ENCODE measurements at regions not wholly inside any gene's neighbourhood (a gene's known extent, or its start where the extent isn't known, plus 50 kb on each side); places are given as distances from the start of the nearest gene placed in this dataset.

DNA sequence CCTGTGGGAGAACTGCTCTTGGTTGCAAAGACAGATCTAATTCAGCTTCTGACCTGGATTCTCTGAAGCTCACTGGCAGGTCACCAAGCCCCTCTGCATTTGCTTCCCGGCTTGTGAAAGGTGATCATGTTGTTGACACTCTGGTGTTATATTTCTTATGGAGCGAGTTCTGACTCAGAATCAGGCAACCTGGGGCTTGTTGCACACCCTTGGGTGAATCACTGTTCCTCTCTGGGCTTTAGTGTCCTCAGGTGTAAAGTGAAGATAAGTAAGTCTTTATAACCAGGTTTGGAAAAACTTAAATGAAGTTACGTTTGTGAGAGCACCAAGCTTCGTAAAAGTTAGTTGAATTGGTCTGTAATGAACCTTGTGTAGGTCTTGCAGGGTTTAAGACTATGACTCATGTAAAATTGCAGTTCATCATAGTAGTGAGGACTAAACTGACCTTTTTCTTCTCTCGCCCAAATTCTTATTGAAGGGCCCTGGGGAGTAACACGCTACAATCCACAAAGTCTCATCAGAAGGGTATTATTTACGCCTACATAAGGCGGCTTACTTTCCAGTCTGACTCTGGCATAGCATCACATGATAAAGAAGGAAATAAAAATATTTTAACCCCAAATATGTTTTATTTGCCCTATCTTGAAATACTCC lies 218.6 kb downstream of the TMEM38B start:
- DNase-seq (ENCODE audit: low read depth, low spot score): no peak

DNA sequence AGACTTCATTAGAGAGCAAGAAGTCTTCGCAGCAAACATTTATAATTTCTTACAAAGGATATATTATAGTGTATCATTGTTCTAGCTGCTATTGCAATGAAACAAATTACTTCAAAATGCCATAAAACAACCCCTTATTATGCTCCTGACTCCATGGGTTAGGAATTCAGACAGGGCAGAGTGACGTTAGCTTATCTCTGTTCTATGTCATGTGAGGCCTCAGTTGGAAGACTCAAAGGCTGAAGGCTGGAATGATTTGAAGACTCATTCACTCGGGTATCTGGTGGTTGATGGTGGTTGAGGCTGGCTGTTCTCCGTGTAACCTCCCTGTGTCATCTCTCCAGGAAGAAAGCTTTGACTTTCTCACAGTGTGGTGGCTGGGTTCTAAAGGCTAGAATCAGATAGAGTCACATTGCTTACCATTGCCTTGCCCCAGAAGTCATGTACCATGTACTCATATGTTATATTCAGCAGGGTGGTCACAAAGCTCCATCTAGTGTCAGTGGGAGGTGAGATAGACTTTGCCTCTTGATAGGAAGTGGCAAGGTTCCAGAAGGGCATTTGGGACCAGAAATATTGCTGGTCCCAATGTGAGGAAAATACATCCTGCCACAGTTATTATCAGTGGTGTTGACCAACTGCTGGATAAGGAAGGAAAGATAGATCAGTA lies 226.9 kb downstream of the TMEM38B start:
- DNase-seq (ENCODE audit: low read depth, low spot score): no peak

DNA sequence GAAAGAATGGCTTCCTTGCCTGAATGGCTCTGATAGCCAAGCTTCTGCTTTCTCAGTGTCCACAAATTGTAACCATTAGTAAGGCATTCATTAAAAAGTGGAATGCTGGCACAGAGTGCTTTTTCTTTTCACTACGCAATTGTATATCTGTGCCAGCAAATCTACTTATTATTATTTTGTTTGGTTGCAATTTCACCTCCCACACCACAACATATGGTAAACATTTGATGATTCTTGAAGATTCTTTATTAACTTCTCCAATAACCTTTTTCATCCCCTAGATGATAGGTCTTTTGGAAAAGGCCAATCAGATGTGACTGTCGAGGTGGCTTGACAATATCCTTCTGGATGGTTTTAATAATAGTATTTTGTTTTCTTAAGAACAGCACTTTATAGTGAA lies 234.1 kb downstream of the TMEM38B start:
- no peak for DNase-seq (ENCODE audit: low read depth, low spot score)

- DNase-seq (ENCODE audit: low read depth, low spot score): no peak
Measured at GRCh38 chr9:105930011-105930627, 235.8 kb downstream of the TMEM38B start.

DNA sequence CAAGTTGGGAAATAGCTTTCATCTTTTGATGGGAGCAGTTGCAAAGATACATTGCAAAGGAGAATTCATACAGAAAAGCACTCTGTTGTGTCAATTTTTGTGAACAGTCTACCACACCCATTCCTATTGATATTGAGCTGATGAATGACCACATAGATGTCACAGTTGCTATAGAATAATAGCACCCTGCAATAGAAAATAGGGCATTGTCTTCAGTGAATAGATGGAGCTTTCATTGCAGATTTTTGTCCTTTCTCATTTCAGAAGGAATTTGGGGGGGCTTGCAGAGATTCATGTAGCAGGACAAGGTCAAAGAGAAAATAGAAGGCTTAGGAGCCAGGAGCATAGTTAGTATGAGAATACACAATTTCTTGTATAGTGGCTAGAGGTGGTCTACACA lies 237.9 kb downstream of the TMEM38B start:
- no peak for DNase-seq (ENCODE audit: low read depth, low spot score)

DNA sequence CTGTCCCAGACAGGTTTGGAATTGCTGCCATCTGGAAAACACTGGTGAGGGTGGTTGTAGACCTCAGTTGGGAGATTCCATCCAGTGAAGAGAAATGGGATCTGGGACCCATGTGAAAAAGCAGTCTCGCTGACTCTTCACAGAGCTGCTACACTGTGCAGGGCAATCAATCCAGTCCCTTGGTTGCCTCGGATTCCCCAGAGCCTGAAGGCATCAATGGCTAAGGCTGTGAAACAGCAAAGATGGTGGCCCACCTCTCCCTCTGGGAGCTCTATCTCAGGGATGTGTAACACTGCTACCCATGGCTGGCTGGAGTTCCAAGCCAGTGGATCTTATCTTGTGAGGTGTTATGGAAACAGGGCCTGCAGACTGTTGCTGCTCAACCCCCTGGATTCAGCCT lies 256.1 kb downstream of the TMEM38B start:
- no peak for DNase-seq (ENCODE audit: low read depth, low spot score)

GRCh38 chr9:105950894-105951293 lies 256.6 kb downstream of the TMEM38B start:
- no peak for DNase-seq (ENCODE audit: low read depth, low spot score)

- DNase-seq (ENCODE audit: low read depth, low spot score): no peak
Measured at GRCh38 chr9:105954517-105954916, 260.2 kb downstream of the TMEM38B start.

DNA sequence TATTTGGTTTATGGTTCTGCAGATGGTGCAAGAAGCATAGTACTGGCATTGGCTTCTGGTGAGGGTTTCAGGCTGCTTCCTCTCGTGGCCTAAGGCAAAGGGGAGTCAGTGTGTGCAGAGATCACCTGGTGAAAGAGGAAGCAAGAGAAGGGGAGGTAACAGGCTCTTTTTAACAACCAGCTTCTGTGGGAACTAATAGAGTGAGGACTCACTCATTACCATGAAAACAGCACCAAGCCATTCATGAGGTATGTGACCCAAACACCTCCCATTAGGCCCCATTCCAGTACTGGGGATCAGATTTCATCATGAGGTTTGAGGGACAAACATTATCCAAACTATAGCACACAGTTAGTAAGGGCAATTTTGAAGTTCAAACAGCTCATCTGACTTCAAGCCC lies 263.5 kb downstream of the TMEM38B start:
- DNase-seq (ENCODE audit: low read depth, low spot score): no peak

- no peak for DNase-seq (ENCODE audit: low read depth, low spot score)
Measured at GRCh38 chr9:105958587-105958986, 264.2 kb downstream of the TMEM38B start.

- DNase-seq (ENCODE audit: low read depth, low spot score): no peak
Measured at GRCh38 chr9:105959531-105959930, 265.2 kb downstream of the TMEM38B start.

GRCh38 chr9:105963343-105964099 lies 269.2 kb downstream of the TMEM38B start:
- no peak for DNase-seq (ENCODE audit: low read depth, low spot score)

GRCh38 chr9:105964156-105964555 lies 269.8 kb downstream of the TMEM38B start:
- DNase-seq (ENCODE audit: low read depth, low spot score): no peak

DNA sequence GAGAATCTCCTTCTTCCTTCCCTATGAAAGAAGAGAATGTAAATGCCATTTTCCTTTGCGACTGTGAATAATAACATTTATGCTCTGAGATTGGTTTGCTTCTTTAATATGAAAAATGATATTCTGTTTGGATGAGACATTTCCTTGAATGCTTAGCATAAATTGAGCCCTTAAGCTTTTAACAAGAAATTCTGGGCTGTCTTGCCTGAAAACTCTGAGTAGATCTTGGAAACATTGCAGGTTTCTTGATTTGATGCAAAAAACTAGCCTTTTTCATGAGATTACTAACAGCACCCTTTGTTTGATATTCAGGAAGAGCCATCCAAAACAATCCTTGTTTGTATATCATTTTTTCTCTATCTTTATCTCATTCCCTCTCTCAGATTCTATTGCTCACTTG lies 272.5 kb downstream of the TMEM38B start:
- DNase-seq (ENCODE audit: low read depth, low spot score): no peak

GRCh38 chr9:105967248-105967647 lies 272.9 kb downstream of the TMEM38B start:
- no peak for DNase-seq (ENCODE audit: low read depth, low spot score)

- DNase-seq (ENCODE audit: low read depth, low spot score): no peak
Measured at GRCh38 chr9:105967797-105968196, 273.5 kb downstream of the TMEM38B start.

DNA sequence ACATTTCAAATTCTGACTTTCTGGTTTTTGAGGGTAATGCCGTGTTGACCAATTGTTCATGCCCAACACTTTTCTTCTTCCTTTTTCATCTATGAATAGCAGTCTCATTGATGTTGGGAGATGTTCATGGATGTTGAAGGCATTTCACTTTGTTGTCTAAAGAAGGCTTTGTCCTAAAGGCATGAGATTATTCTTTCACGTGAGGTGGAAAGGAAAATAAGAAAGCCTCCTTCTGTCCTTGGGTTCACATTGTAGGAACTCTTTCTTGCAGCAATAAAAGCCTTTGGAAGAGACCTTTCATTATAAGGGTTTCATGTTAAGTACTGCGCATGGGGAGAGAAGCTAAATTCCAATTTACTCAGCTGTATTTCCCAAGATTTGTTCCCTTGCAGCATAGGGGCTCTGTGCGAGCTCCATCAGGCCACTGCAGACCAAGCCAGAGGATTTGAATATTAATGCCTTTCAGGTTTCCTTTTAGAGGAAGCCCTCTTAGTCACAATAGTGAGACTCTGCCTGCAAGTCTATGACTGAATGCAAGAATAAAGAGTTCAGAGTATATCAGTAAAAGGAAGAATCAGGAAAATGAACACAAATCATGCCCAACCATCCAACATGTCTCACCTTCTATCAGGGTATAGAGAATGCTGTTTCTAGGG lies 274.6 kb downstream of the TMEM38B start:
- no peak for DNase-seq (ENCODE audit: low read depth, low spot score)

GRCh38 chr9:105969636-105970035 lies 275.3 kb downstream of the TMEM38B start:
- DNase-seq (ENCODE audit: low read depth, low spot score): no peak

- DNase-seq (ENCODE audit: low read depth, low spot score): no peak
Measured at GRCh38 chr9:105971986-105972385, 277.6 kb downstream of the TMEM38B start.

DNA sequence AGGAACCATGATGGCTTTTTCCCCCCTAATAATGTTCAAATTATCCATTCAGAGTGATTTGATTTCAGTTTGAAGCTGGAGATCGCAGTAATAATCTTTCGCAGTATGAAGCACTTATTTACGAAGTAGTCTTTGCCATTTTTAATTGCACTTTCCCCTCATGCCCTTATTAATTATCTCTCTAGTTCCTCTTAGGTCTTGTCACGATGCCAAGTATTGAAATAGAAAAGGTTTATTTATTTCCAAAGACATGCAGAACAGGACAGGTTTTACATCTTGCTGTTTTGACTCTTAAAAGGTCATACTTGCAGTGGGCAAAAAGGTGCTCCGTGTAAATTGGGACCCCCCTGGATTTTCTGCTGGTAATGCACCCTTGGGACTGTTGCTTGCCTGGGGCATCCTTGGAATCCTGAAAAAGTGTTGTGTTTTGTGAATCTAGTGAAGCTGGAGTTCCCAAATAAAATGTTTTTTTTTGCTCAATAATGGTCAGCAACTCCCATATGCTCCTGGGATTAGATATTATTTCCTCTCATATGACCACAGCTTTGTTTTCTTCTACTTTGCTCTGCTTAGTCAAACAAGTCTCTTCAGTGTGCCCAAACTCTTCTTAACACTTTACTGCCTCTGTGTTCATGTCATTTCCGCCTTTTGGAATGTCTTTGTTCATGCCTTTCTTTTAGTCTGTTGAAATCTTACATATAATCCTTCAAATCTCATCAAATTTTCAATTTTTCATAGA lies 278.3 kb downstream of the TMEM38B start:
- DNase-seq (ENCODE audit: low read depth, low spot score): no peak

DNA sequence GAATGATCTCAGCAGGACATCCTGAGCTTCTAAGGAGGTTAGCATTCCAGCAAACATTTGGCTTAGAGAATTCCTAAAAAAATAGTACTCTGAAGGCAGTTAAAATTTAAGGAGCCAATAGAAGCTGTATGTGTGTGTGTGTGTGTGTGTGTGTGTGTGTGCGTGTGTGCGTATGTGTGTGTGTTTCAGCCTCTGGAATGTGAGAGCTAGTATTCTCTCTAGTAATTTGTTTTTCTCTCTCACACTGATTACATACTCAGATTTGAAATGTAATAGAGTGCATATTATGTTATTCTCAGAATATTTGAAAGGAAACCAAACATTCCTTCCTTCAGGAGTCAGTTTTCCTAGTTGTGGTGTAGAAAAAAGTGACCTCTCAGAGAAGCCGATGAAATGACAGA lies 279.6 kb downstream of the TMEM38B start:
- no peak for DNase-seq (ENCODE audit: low read depth, low spot score)
